ENCODE measurements at regions not wholly inside any gene's neighbourhood (a gene's known extent, or its start where the extent isn't known, plus 50 kb on each side); places are given as distances from the start of the nearest gene placed in this dataset.

DNA sequence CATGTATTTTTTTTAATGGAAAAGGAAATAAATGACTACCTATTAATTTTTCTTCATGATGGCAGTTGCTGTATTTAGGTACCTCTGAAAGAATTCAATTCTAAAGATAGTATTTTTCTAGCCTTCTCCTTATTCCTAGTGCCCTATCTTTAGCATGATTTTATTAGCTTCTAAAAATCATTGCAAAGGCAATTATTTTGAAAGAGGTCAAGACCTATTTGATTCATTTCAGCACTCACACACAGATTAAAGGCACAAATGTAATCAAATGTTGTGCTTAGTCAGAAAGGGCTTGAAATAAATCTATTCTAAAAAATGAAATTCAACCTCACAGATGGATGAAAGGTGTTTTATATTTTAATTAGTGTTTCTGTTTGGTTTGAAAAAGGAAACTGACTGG lies 74.8 kb upstream of the POF1B start:
- intact Hi-C loops (cut with DNase I; ENCODE audit: low total_unique reads), result no loop called here

GRCh38 chrX:85444613-85445012 lies 65.1 kb upstream of the POF1B start:
- no peak for TF ChIP-seq EP300 (IDR thresholded peaks at IDR 0.05)
- no peak for TF ChIP-seq POLR2AphosphoS5 (IDR thresholded peaks at IDR 0.05)
- TF ChIP-seq CTCF (IDR thresholded peaks at IDR 0.05), result no peak
- TF ChIP-seq POLR2A (IDR thresholded peaks at IDR 0.05), result no peak
- intact Hi-C loops (cut with DNase I; ENCODE audit: low total_unique reads), result no loop called here
- peaks cover 0 to 13% (median 9%) of the 10 kb centered on the region in 4 donors for H3K9me3 ChIP-seq
- H3K36me3 ChIP-seq, result no peaks in the 10 kb centered on the region
- no peak overlapping the region for H3K27ac ChIP-seq
- H3K27me3 ChIP-seq, result no peaks in the 10 kb centered on the region
- H3K4me3 ChIP-seq, result no peak overlapping the region
- no peaks in the 10 kb centered on the region for H3K4me1 ChIP-seq
- DNase-seq, result no peak
- 44 to 57% (median 50%) methylated on average over 2 of the region's 2 CpGs for WGBS, 5 donors

More for the DNA sequence above, 74.8 kb upstream of the POF1B start:
- TF ChIP-seq POLR2AphosphoS5 (IDR thresholded peaks at IDR 0.05) (no peak), CTCF (IDR thresholded peaks at IDR 0.05) (no peak)
- H3K27ac ChIP-seq, result no peak overlapping the region
- H3K4me3 ChIP-seq, result no peak overlapping the region
- DNase-seq, result no peak
- H3K27me3 ChIP-seq, result no peaks in the 10 kb centered on the region
- H3K4me1 ChIP-seq, result no peaks in the 10 kb centered on the region
- H3K9me3 ChIP-seq, result no peaks in the 10 kb centered on the region
- H3K36me3 ChIP-seq, result no peaks in the 10 kb centered on the region
